ENCODE measurements at regions not wholly inside any gene's neighbourhood (a gene's known extent, or its start where the extent isn't known, plus 50 kb on each side); places are given as distances from the start of the nearest gene placed in this dataset.

- H3K4me3 ChIP-seq (ENCODE audit: low read length), result no peak overlapping the region
- no peaks in the 10 kb centered on the region for H4K20me1 ChIP-seq (ENCODE audit: insufficient read depth, low read depth, low read length)
- H2AFZ ChIP-seq (ENCODE audit: low read length), result no peak overlapping the region
- no peaks in the 10 kb centered on the region for H3K9me3 ChIP-seq (ENCODE audit: low read length)
- H3K36me3 ChIP-seq (ENCODE audit: insufficient read depth, low read length), result no peaks in the 10 kb centered on the region
- no peaks in the 10 kb centered on the region for H3K9me2 ChIP-seq (replicated peaks; ENCODE audit: insufficient read depth, low read length)
- H3K4me2 ChIP-seq (ENCODE audit: low read depth, low read length, poor library complexity, severe bottlenecking), result no peak overlapping the region
- no peak overlapping the region for H3K27ac ChIP-seq (ENCODE audit: low read length)
- no peaks in the 10 kb centered on the region for H3K4me1 ChIP-seq (ENCODE audit: low read length)
- no peak for DNase-seq
- no peaks in the 10 kb centered on the region for H3K79me2 ChIP-seq (ENCODE audit: low read length)
- no peaks in the 10 kb centered on the region for H3K27me3 ChIP-seq (ENCODE audit: low read length)
- H3K9ac ChIP-seq (ENCODE audit: low read length), result no peak overlapping the region
Observed at GRCh38 chr7:1329966-1330800, 97.5 kb downstream of the UNCX start.

GRCh38 chr7:1330801-1331425 lies 98.2 kb downstream of the UNCX start:
- H2AFZ ChIP-seq (ENCODE audit: low read length), result no peak overlapping the region
- no peak overlapping the region for H3K4me2 ChIP-seq (ENCODE audit: low read depth, low read length, poor library complexity, severe bottlenecking)
- H3K9me2 ChIP-seq (replicated peaks; ENCODE audit: insufficient read depth, low read length), result no peaks in the 10 kb centered on the region
- no peaks in the 10 kb centered on the region for H3K36me3 ChIP-seq (ENCODE audit: insufficient read depth, low read length)
- no peaks in the 10 kb centered on the region for H3K79me2 ChIP-seq (ENCODE audit: low read length)
- H3K9me3 ChIP-seq (ENCODE audit: low read length), result no peaks in the 10 kb centered on the region
- H3K4me1 ChIP-seq (ENCODE audit: low read length), result no peaks in the 10 kb centered on the region
- DNase-seq, result no peak
- H3K4me3 ChIP-seq (ENCODE audit: low read length), result no peak overlapping the region
- H4K20me1 ChIP-seq (ENCODE audit: insufficient read depth, low read depth, low read length), result no peaks in the 10 kb centered on the region
- no peak overlapping the region for H3K9ac ChIP-seq (ENCODE audit: low read length)
- no peaks in the 10 kb centered on the region for H3K27me3 ChIP-seq (ENCODE audit: low read length)
- no peak overlapping the region for H3K27ac ChIP-seq (ENCODE audit: low read length)

- H4K20me1 ChIP-seq (ENCODE audit: insufficient read depth, low read depth, low read length), result no peaks in the 10 kb centered on the region
- no peaks in the 10 kb centered on the region for H3K9me2 ChIP-seq (replicated peaks; ENCODE audit: insufficient read depth, low read length)
- no peaks in the 10 kb centered on the region for H3K27me3 ChIP-seq (ENCODE audit: low read length)
- H3K4me3 ChIP-seq (ENCODE audit: low read length), result no peak overlapping the region
- H3K4me1 ChIP-seq (ENCODE audit: low read length), result no peaks in the 10 kb centered on the region
- no peak overlapping the region for H3K27ac ChIP-seq (ENCODE audit: low read length)
- H3K79me2 ChIP-seq (ENCODE audit: low read length), result no peaks in the 10 kb centered on the region
- H2AFZ ChIP-seq (ENCODE audit: low read length), result no peak overlapping the region
- H3K9me3 ChIP-seq (ENCODE audit: low read length), result no peaks in the 10 kb centered on the region
- no peak for DNase-seq
- no peaks in the 10 kb centered on the region for H3K36me3 ChIP-seq (ENCODE audit: insufficient read depth, low read length)
- H3K4me2 ChIP-seq (ENCODE audit: low read depth, low read length, poor library complexity, severe bottlenecking), result no peak overlapping the region
- no peak overlapping the region for H3K9ac ChIP-seq (ENCODE audit: low read length)
Observed at GRCh38 chr7:1331561-1332467, 99.1 kb downstream of the UNCX start.

GRCh38 chr7:1336509-1336908 lies 103.8 kb downstream of the UNCX start:
- H3K4me2 ChIP-seq (ENCODE audit: low read depth, low read length, poor library complexity, severe bottlenecking), result no peak overlapping the region
- H3K27ac ChIP-seq (ENCODE audit: low read length), result no peak overlapping the region
- H3K9me2 ChIP-seq (replicated peaks; ENCODE audit: insufficient read depth, low read length), result no peaks in the 10 kb centered on the region
- H3K27me3 ChIP-seq (ENCODE audit: low read length), result no peaks in the 10 kb centered on the region
- H4K20me1 ChIP-seq (ENCODE audit: insufficient read depth, low read depth, low read length), result no peaks in the 10 kb centered on the region
- H2AFZ ChIP-seq (ENCODE audit: low read length), result no peak overlapping the region
- no peaks in the 10 kb centered on the region for H3K36me3 ChIP-seq (ENCODE audit: insufficient read depth, low read length)
- no peaks in the 10 kb centered on the region for H3K79me2 ChIP-seq (ENCODE audit: low read length)
- H3K9me3 ChIP-seq (ENCODE audit: low read length), result no peaks in the 10 kb centered on the region
- no peak overlapping the region for H3K4me3 ChIP-seq (ENCODE audit: low read length)
- no peaks in the 10 kb centered on the region for H3K4me1 ChIP-seq (ENCODE audit: low read length)
- DNase-seq, result no peak
- H3K9ac ChIP-seq (ENCODE audit: low read length), result no peak overlapping the region

- no peaks in the 10 kb centered on the region for H3K79me2 ChIP-seq (ENCODE audit: low read length)
- no peaks in the 10 kb centered on the region for H4K20me1 ChIP-seq (ENCODE audit: insufficient read depth, low read depth, low read length)
- no peaks in the 10 kb centered on the region for H3K9me3 ChIP-seq (ENCODE audit: low read length)
- H2AFZ ChIP-seq (ENCODE audit: low read length), result no peak overlapping the region
- no peaks in the 10 kb centered on the region for H3K36me3 ChIP-seq (ENCODE audit: insufficient read depth, low read length)
- no peak overlapping the region for H3K27ac ChIP-seq (ENCODE audit: low read length)
- no peak overlapping the region for H3K4me3 ChIP-seq (ENCODE audit: low read length)
- DNase-seq, result no peak
- no peaks in the 10 kb centered on the region for H3K27me3 ChIP-seq (ENCODE audit: low read length)
- no peak overlapping the region for H3K9ac ChIP-seq (ENCODE audit: low read length)
- H3K9me2 ChIP-seq (replicated peaks; ENCODE audit: insufficient read depth, low read length), result no peaks in the 10 kb centered on the region
- no peaks in the 10 kb centered on the region for H3K4me1 ChIP-seq (ENCODE audit: low read length)
- no peak overlapping the region for H3K4me2 ChIP-seq (ENCODE audit: low read depth, low read length, poor library complexity, severe bottlenecking)
Observed at GRCh38 chr7:1339611-1340010, 106.9 kb downstream of the UNCX start.

- no peaks in the 10 kb centered on the region for H3K9me2 ChIP-seq (replicated peaks; ENCODE audit: insufficient read depth, low read length)
- no peak overlapping the region for H3K4me3 ChIP-seq (ENCODE audit: low read length)
- H3K9me3 ChIP-seq (ENCODE audit: low read length), result no peaks in the 10 kb centered on the region
- H3K79me2 ChIP-seq (ENCODE audit: low read length), result no peaks in the 10 kb centered on the region
- no peaks in the 10 kb centered on the region for H4K20me1 ChIP-seq (ENCODE audit: insufficient read depth, low read depth, low read length)
- H3K4me2 ChIP-seq (ENCODE audit: low read depth, low read length, poor library complexity, severe bottlenecking), result no peak overlapping the region
- no peak overlapping the region for H3K27ac ChIP-seq (ENCODE audit: low read length)
- no peaks in the 10 kb centered on the region for H3K36me3 ChIP-seq (ENCODE audit: insufficient read depth, low read length)
- no peaks in the 10 kb centered on the region for H3K4me1 ChIP-seq (ENCODE audit: low read length)
- no peak for DNase-seq
- no peak overlapping the region for H2AFZ ChIP-seq (ENCODE audit: low read length)
- H3K9ac ChIP-seq (ENCODE audit: low read length), result no peak overlapping the region
- no peaks in the 10 kb centered on the region for H3K27me3 ChIP-seq (ENCODE audit: low read length)
Observed at GRCh38 chr7:1340031-1340430, 107.4 kb downstream of the UNCX start.

GRCh38 chr7:1340461-1341360 lies 108.0 kb downstream of the UNCX start:
- H3K79me2 ChIP-seq (ENCODE audit: low read length), result no peaks in the 10 kb centered on the region
- H4K20me1 ChIP-seq (ENCODE audit: insufficient read depth, low read depth, low read length), result no peaks in the 10 kb centered on the region
- H3K9me3 ChIP-seq (ENCODE audit: low read length), result no peaks in the 10 kb centered on the region
- H3K9ac ChIP-seq (ENCODE audit: low read length), result no peak overlapping the region
- no peak overlapping the region for H3K27ac ChIP-seq (ENCODE audit: low read length)
- H3K9me2 ChIP-seq (replicated peaks; ENCODE audit: insufficient read depth, low read length), result no peaks in the 10 kb centered on the region
- no peak overlapping the region for H3K4me3 ChIP-seq (ENCODE audit: low read length)
- H3K27me3 ChIP-seq (ENCODE audit: low read length), result no peaks in the 10 kb centered on the region
- no peak for DNase-seq
- no peak overlapping the region for H2AFZ ChIP-seq (ENCODE audit: low read length)
- no peak overlapping the region for H3K4me2 ChIP-seq (ENCODE audit: low read depth, low read length, poor library complexity, severe bottlenecking)
- H3K4me1 ChIP-seq (ENCODE audit: low read length), result no peaks in the 10 kb centered on the region
- H3K36me3 ChIP-seq (ENCODE audit: insufficient read depth, low read length), result no peaks in the 10 kb centered on the region

Measured in Karpas-422 (cell line).